NCI-H1436 (cell line): ENCODE measurements at regions not wholly inside any gene's neighbourhood (a gene's known extent, or its start where the extent isn't known, plus 50 kb on each side); places are given as distances from the start of the nearest gene placed in this dataset.
A peak's percentile ranks its signal among the peaks of the same experiment; 100 is the strongest.

Source experiments
- DNase-seq: peaks from one replicate; lab custom pipeline; 2025; lab: John Stamatoyannopoulos, UW

GRCh38 chrX:39144956-39145355 lies 343.7 kb downstream of the MID1IP1 start:
- DNase-seq = no peak

DNA sequence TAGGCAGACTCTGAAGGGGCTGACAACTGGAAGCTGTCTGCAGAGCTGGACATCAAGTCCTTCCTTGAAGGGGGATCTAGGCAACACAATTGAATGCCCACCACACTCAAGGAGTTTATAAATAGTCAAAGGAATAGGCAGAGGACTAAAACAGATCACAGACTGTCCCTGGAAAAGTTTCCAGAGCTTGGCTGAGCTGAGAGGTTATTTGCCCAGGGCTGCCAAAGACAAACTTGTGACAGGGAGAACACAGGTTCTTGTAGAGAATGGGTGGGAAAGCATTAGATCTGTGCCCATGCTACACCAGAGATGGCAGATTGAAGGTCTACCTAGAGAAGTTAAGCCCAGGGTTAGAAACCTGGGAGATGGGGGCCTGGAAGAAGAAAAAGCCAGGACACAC lies 344.6 kb downstream of the MID1IP1 start:
- DNase-seq = no peak

GRCh38 chrX:39149761-39150160 lies 348.5 kb downstream of the MID1IP1 start:
- peak; percentile 48 for DNase-seq

DNA sequence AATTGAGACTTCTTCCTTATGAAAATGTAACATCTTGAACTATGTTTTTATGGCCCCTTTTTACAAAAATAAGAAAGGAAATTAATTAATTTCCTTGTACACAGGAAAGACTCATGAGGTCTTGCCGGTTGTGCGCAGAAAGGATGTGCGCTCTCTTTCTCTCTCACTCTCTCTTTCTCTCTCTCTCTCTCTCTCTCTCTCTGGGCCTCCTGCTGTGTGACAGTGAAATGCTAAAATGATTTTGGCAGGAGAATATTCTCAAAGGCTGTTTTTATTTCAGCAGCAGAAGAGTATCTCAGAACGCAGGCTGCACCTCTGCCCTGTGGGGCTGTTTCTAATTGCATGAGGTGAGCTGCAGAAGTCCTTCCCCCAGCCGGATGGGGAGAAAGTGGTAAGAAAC lies 349.0 kb downstream of the MID1IP1 start:
- DNase-seq = no peak

- DNase-seq = no peak
Measured at GRCh38 chrX:39150621-39151020, 349.4 kb downstream of the MID1IP1 start.

- peak; percentile 85 for DNase-seq
Measured at GRCh38 chrX:39152106-39152649, 350.9 kb downstream of the MID1IP1 start.

DNA sequence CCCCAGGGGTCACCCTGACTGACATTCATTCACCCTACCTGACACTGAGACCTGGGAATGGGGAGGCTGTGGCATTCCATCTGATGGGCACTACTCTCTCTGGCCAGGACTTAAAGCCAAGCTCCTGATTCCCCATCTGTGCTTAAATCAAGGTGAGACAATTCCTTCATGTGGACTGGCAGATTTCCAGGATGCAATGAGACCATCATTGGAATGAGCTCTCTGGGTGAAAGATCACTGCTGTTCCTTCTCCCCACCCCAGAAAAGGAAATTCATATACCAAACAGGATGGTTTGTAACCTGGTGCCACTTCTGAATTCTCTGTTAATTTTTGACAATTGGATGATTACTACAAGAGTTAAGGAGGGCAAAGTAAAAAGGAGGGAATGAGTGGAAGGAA lies 354.8 kb downstream of the MID1IP1 start:
- DNase-seq = no peak

DNA sequence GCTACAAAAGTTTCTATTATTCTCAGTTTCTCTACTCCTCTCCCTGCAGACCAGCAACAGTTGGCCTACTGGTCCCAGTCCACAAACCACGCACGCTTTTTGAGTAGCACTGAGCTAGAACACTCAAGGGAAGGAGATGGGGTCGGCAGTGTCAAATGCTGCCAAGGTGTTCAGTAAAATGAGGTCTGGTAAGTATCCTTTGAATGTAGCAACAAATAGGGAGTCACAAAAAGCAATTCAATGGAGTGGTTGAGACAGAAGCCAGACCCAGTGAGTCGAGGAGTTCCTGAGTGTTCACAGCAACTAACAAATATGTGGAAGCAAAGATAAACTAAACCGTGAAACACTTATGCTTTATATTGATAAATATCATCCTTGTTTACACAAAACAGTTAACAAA lies 355.7 kb downstream of the MID1IP1 start:
- DNase-seq = no peak

- no peak for DNase-seq
Measured at GRCh38 chrX:39157796-39158195, 356.5 kb downstream of the MID1IP1 start.

DNA sequence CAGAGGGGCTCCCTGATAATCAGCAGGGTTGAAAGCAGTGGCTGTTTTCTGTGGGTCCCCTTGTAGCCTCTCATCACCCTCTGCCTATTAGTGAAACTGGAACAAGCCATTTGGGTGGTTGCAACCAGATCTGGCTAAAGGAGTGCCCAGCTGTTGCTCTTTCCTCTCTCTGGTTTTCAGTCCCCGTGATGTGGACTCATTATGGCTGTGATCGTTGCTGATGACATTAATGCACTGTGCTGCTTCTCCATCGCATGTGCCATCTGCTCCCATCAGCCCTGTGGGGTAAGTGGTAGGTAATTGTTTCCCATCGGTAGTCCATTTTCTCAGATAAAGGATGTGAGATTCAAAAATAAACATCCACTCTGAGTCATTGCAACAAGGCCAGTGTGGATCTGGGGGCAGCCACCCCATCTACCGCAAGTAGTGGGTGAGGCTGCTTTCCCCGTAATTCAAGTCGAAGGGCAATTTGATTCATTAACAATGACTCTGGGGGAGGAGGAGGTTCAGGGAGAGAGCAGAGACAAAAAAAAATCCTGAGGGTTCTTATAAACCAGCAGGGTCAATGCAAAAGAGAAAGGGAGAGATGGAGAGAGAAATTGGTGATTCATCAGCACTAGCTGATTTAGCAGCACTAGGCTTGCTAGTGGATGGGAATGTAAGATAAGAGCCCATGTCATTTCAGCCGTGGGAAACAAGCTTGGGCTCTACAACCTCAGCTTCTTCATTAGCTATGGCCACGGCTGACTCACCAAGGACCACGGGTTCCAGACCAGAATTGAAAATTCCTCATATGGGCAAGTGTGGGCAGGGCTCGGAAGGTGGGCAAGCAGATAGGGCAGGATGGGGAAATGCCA lies 357.8 kb downstream of the MID1IP1 start:
- peak; percentile 88 for DNase-seq

GRCh38 chrX:39159921-39160507 lies 358.8 kb downstream of the MID1IP1 start:
- no peak for DNase-seq

GRCh38 chrX:39161611-39162255 lies 360.5 kb downstream of the MID1IP1 start:
- DNase-seq = no peak

DNA sequence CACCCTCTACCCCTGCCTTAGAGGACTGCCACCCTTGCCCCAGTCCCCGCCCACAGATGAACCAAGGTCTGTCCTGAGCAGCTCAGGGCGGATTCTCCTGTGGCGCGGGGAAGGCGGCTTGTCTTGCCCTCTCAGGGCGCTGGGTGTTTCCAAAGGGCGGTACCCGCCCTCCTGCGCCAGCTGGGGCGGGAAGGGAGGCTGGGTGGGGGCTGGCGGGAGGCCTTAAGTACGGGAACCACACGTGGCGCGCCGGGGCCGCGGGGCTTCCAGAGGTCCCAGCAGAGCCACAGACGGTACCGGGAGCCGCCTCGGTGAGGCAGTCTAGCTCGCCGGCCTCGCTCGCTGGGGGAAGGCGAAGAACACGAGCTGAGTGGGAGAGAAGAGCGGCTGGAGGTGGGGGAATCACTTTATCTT lies 361.1 kb downstream of the MID1IP1 start:
- no peak for DNase-seq

DNA sequence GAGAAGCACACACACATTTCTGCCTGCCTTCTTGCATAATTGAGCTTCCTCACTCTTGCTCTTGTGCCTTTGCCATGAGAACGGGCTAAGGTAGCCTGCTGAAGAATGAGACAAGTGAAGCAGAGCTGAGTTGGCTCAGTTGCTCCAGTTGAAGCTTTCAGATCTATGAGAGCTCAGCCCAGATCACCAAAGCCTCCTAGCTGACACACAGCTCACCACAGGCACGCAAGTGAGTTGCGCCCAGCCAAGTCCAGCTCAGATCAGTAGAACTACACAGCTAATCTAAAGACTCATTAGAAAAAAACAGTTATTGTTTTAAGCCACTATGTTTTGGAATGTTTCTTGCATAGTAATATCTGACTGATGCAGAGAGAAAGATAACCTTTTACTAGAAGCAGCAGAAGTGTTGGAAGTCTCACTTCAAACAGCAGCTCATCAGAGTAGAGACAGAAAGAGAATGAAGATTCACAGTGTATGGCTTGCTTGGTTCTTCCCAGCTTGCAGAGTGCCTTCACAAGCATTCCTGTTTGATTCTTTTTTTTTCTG lies 362.4 kb downstream of the MID1IP1 start:
- no peak for DNase-seq

DNA sequence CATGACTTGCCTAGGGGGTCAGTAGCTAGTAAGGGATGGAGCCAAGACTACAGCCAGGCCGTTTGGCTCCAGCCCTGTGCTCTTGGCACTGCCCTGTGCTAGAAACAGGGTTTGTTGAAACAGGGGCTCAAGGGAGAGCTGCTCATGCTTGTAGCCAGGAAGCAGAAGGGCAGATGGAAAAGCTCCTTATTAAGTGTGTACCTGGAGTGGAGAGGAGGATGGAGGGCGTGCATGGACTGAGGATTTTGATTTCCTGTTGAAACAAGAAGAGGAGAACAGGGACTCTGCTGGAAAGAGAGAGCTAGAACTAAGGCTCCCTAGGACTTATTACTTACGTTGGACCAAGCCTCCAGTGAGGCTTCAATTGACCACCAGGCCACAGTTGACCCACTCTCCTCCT lies 363.0 kb downstream of the MID1IP1 start:
- DNase-seq = no peak

- DNase-seq = no peak
Measured at GRCh38 chrX:39165185-39165584, 363.9 kb downstream of the MID1IP1 start.

DNA sequence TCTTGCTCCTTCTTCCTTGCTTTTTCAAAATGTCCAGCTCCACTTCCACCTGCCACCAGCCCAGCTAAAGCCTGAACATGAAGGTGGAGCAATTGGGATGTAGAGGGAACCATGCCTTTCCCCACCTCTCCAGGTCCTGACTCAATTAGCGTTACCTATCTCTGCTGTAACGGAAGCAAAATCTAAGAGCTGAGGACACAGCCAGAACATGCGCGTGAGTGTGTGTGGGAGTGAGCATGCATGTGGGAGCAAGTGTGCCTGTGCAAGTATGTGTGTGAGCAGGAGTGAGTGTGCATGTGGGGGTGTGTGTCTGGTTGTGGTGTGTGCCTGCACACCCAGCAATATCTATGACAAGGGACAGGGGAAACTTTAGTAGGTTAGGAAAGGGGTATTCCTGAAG lies 364.5 kb downstream of the MID1IP1 start:
- no peak for DNase-seq

DNA sequence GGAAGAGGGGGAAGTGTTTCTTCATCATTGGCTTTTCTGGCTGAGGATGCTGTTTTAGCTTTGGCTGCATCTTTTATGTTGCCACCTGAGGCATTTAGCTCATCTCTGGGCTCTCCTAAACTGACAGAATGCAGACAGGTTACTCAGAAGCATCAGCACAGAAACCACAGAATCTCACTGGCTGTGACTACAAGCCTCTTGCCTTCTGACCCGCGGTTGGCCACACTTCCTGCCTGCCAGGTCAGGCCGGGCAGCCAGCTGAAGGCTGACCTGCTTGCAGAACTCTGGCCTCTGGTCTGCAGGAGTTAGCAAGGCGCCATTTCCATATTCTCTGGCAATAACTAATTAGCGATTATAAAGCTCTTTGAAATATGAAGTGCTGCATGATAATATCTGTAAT lies 366.5 kb downstream of the MID1IP1 start:
- DNase-seq = no peak

- no peak for DNase-seq
Measured at GRCh38 chrX:39168609-39169008, 367.4 kb downstream of the MID1IP1 start.

DNA sequence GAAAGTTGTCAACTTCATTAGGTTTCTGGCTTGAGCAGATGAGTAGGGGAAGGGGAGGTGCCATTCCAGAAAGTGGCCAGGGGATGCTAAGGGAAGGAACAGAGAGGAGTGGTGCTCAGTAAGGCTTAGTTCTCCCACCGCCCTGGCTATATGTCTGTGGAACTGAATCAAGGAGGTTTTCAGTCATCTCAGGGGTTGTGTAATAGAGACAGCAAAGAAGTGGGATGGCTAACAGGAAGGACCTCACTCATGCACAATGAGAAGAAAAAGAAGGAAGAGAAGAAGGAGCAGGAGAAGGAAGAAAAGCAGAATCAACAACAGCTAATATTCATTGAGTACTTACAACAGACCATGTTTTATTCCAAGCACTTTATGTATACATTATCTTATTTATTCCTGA lies 368.7 kb downstream of the MID1IP1 start:
- DNase-seq = no peak

- no peak for DNase-seq
Measured at GRCh38 chrX:39170464-39170863, 369.2 kb downstream of the MID1IP1 start.

- DNase-seq = no peak
Measured at GRCh38 chrX:39171686-39172085, 370.4 kb downstream of the MID1IP1 start.
